Panc1 (cell line): ENCODE measurements at regions not wholly inside any gene's neighbourhood (a gene's known extent, or its start where the extent isn't known, plus 50 kb on each side); places are given as distances from the start of the nearest gene placed in this dataset.

ENCODE experiments used
- ATAC-seq: fragments of 200-7000 bp; cut with Tn5 transposase; 2 replicates; pipeline ENCODE4 v1.9.1; 2020; ENCODE audit warnings: mild to moderate bottlenecking, moderate library complexity
- BruUV-seq: library from RNA; stranded (reverse); fragments of 400-500 nt; replicated peaks from 2 replicates; lab custom pipeline; 2021; lab: Mats Ljungman, UMichigan
- CTCF ChIA-PET: fragments of 300-600 bp; sonication (Branson Sonifier 250); formaldehyde crosslinking; loops from one replicate; lab custom pipeline; 2022; ENCODE audit warnings: antibody characterized with exemption; lab: Charles Lee
- POLR2A ChIA-PET: fragments of 300-600 bp; sonication (Branson Sonifier 250); formaldehyde crosslinking; loops from one replicate; lab custom pipeline; 2022; ENCODE audit warnings: antibody characterized with exemption; lab: Charles Lee
- DNase-seq: peaks from one replicate; pipeline ENCODE4 v3.0.0-alpha.2; 2010; ENCODE audit warnings: low read depth, low spot score
- H3K27ac ChIP-seq: 2 replicates; pipeline ENCODE4 v1.5.1; 2011; ENCODE audit warnings: mild to moderate bottlenecking, low read length, inconsistent platforms
- H3K27me3 ChIP-seq: fragments of 200-500 bp; sonication (Bioruptor generic); 2 replicates; pipeline ENCODE4 v1.6.0; 2014; ENCODE audit warnings: low read length, inconsistent platforms; ENCODE audit not compliant: control insufficient read depth, insufficient read depth
- H3K36me3 ChIP-seq: fragments of 200-500 bp; sonication (Bioruptor generic); 2 replicates; pipeline ENCODE4 v1.5.1; 2014; ENCODE audit warnings: inconsistent platforms, mild to moderate bottlenecking, low read length, moderate library complexity; ENCODE audit not compliant: control insufficient read depth, insufficient read depth
- H3K4me1 ChIP-seq: 2 replicates; pipeline ENCODE4 v1.5.1; 2011; ENCODE audit warnings: inconsistent platforms, mild to moderate bottlenecking, low read length, moderate library complexity; ENCODE audit not compliant: control insufficient read depth, insufficient read depth
- H3K4me3 ChIP-seq, 2 experiments: 2 replicates each; pipeline ENCODE4 v1.5.1; 2011 to 2012; ENCODE audit warnings: low read depth in 2 of 2, low read length in 2 of 2, mild to moderate bottlenecking in 2 of 2, inconsistent platforms in 1 of 2, moderate library complexity in 1 of 2
- H3K9me3 ChIP-seq: fragments of 200-500 bp; sonication (Bioruptor generic); 2 replicates; pipeline ENCODE4 v1.5.1; 2014; ENCODE audit warnings: low read depth, mild to moderate bottlenecking, inconsistent platforms, low read length, moderate library complexity; ENCODE audit not compliant: control insufficient read depth, insufficient read depth
- CTCF ChIP-seq: fragments of 450-650 bp; IDR thresholded peaks from 2 replicates; pipeline ENCODE4 v1.5.1; 2017; ENCODE audit warnings: mild to moderate bottlenecking
- POLR2AphosphoS5 ChIP-seq: IDR thresholded peaks from 2 replicates; pipeline ENCODE4 v1.6.1; 2012; ENCODE audit warnings: mild to moderate bottlenecking, low read depth, low read length, moderate library complexity
- REST ChIP-seq, 2 experiments: IDR thresholded peaks; 2 replicates each; pipeline ENCODE4 v1.6.1; 2011 to 2012; ENCODE audit warnings: low read depth in 2 of 2, control low read depth in 1 of 2, low read length in 1 of 2, mild to moderate bottlenecking in 1 of 2, moderate library complexity in 1 of 2; ENCODE audit not compliant: insufficient read depth in 1 of 2
- SIN3A ChIP-seq: IDR thresholded peaks from 2 replicates; pipeline ENCODE4 v1.6.1; 2012; ENCODE audit warnings: low read depth, mild to moderate bottlenecking, low read length, moderate library complexity, borderline replicate concordance; ENCODE audit not compliant: insufficient read depth
- TCF7L2 ChIP-seq: IDR thresholded peaks from 2 replicates; pipeline ENCODE4 v1.6.1; 2011; ENCODE audit warnings: mild to moderate bottlenecking, low read depth, low read length, inconsistent platforms
- in situ Hi-C: cut with HindIII; loops from 2 replicates; pipeline ENCODE4 v1.10.0; 2016; ENCODE audit warnings: low sequenced_read_pairs, low pct_unique_long_range_greater_than_20kb
- intact Hi-C: fragments of 100-400 bp; cut with micrococcal nuclease; formaldehyde crosslinking; loops from one replicate; pipeline ENCODE4 v1.10.0; 2022; ENCODE audit not compliant: unreplicated experiment

- Histone ChIP-seq H3K4me1 (no peaks in the 10 kb centered on the region), H3K27ac (no peak overlapping the region), H3K4me3 (no peak overlapping the region), H3K9me3 (no peaks in the 10 kb centered on the region), H3K27me3 (no peaks in the 10 kb centered on the region), H3K36me3 (no peaks in the 10 kb centered on the region)
- no peak for ATAC-seq
- no peak for TF ChIP-seq REST (IDR thresholded peaks at IDR 0.05; ENCODE audit: insufficient read depth in 1 of 2, low read depth in 2 of 2, low read length in 1 of 2)
- intact Hi-C loops: no loop called here
- CTCF ChIA-PET: no interaction called here
- in situ Hi-C loops: no loop called here
- POLR2A ChIA-PET: no interaction called here
- no TSS peak for BruUV-seq
- no peak for DNase-seq
Measured at GRCh38 chr2:195009202-195009601, 647.8 kb upstream of the SLC39A10 start.

GRCh38 chr2:195006856-195007255 is 650.2 kb upstream of the SLC39A10 start:
- in situ Hi-C loops: no loop called here
- BruUV-seq: no TSS peak

More at GRCh38 chr2:195006856-195007255, 650.2 kb upstream of the SLC39A10 start:
- Histone ChIP-seq H3K27me3 (no peaks in the 10 kb centered on the region), H3K4me1 (no peaks in the 10 kb centered on the region), H3K36me3 (no peaks in the 10 kb centered on the region), H3K4me3 (no peak overlapping the region), H3K27ac (no peak overlapping the region), H3K9me3 (no peaks in the 10 kb centered on the region)
- intact Hi-C loops: no loop called here
- CTCF ChIA-PET: no interaction called here
- no peak for DNase-seq
- TF ChIP-seq POLR2AphosphoS5: no peak
- TF ChIP-seq SIN3A: no peak
- TF ChIP-seq CTCF: no peak
- no peak for TF ChIP-seq REST (IDR thresholded peaks at IDR 0.05; ENCODE audit: insufficient read depth in 1 of 2, low read depth in 2 of 2, low read length in 1 of 2)
- TF ChIP-seq TCF7L2: no peak
- no peak for ATAC-seq
- POLR2A ChIA-PET: no interaction called here
